Medulla oblongata (tissue), 1 donor: ENCODE measurements at regions not wholly inside any gene's neighbourhood (a gene's known extent, or its start where the extent isn't known, plus 50 kb on each side); places are given as distances from the start of the nearest gene placed in this dataset.
"Not testable (repeated sequence)": the region's sequence is repeated elsewhere in the genome, so short reads cannot be mapped to it uniquely, and the experiment has no call there.

Source experiments
- DNase-seq: peaks from one replicate; pipeline ENCODE4 v3.0.0-alpha.2; 2015; ENCODE audit errors: extremely low spot score

DNA sequence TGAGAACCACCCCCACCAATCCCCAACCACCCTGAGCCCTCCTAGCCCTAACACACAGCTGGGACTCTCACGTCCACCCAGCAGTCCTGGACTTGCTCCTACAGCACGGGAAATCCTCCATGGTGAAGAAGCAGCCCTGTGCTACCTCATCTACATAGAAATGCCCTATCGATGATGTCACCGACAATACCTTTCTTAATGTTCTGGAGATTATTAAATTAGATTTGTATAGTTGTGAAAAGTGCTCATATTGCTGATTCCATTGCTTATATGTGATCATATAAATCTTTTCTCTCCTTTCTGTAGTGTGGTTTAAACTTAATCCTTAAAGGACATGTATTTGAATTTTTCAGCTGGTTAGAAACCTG is 97.1 kb downstream of the PPIAL4G start:
- not testable (repeated sequence) for DNase-seq

DNA sequence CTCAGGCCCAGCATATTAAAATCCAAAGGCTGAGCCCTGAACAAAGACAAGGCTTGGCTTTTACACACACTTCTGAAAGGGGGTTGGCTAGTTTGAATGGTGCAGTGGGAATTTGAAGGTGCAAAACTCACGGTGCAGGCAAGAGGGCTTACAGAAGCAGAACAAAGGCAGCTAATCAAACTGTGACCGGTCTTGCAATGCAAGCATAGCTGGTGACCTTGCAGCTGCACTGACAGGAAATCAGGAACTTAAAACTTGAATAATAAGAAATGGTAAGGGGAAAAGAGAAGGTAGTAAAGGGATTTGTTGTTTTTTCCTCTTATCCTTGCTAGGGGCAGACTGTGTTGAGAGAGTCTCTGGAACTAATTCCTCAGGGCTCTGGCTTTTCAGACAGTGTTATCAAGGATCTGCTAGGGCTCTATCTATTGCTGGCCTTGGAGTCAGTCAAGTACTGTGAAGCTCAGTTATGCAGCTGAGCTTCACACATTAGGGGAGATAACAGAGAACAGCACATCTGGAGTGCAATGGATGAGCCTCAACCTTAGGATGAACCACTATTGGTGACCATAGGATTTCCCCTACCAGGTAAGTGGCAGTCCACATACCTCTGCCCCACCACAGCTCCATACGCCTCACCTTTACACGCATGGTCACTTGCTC is 97.6 kb downstream of the PPIAL4G start:
- no peak for DNase-seq

DNA sequence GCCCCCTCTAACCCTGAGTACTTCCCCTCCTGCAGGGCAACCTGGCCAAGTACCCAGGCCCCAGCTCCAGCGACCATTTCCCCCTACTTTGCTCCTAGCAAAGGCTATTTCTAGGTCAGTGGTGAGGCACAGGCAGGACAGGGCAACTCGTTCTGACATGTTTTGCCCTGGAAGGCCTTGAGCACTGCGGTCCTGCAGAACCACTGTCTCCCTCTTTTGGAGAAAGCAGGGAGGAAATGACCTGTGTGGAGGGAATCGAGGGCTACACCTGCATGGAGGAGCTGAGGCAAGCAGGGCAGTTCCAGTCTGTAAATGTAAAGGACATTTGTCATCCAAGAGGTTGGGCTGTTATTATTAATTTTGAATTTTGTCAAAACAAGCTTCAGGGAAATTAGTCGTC is 99.1 kb downstream of the PPIAL4G start:
- no peak for DNase-seq

DNA sequence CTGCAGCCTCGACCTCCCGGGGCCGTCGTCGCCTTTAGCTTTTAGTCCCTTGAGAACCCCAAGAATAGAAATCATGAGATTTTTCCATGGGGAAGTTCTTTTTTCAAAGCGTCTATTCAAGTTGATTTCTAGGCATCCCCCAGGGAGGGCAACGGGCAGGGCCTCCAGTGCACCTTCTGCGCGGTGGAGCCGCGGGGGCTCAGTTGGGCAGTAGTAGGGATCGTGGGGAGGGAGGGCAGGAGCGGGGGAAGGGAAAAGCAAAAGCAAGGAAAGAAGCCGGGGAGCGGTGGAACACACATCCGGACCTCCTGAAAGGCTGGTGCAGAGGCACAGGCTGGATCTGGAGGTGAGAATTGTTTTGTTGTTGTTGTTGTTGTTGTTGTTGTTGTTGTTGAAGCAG is 103.4 kb downstream of the PPIAL4G start:
- DNase-seq, result no peak

DNA sequence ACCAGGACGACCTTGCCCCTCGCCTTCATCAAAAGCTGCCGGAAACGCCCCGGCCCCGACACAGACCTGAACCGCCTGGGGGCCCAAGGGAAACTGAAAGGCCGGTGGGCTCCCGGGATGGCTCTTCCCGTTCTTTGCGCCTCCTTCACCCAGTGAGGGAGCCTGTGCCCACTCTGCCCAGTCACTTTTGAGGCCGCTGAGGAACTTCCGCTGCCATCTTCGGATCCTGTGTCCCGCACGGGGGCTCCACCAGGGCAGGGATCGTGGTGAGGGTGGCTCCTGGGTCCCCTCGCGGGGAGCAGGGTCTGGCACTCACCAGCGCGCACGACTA is 104.0 kb downstream of the PPIAL4G start:
- no peak for DNase-seq

DNA sequence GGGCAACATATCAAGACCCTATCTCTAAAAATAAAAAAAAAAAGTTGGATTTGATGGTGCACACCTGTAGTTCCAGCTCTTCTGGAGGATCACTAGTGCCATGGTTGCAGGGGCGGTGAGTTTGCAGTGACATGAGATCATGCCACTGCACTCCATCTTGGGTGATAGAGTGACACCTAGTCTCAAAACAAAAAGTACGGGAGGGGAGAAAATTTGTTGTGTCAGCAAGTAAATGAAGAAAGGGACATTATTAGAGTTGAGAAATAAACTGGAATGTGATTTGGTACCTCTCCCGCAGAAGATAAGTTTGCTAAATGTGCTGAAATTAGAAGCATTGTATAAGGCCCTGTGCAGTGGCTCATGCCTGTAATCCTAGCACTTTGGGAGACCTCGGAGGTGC is 105.1 kb downstream of the PPIAL4G start:
- DNase-seq, result not testable (repeated sequence)

DNA sequence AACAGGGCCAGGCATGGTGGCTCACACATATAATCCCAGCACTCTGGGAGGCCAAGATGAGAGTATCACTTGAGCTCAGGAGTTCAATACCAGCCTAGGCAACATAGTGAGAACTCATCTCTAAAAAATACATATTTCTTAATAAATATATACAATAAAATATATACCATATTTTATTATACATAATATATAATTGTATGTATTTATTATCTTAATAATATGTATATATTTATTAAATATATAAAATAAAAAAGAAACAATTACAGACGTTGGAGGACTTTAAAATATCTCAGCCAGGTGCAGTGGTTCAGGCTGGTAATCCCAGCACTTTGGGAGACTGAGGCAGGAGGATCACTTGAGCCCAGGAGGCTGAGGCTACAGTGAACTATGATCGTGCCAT is 106.1 kb downstream of the PPIAL4G start:
- not testable (repeated sequence) for DNase-seq

DNA sequence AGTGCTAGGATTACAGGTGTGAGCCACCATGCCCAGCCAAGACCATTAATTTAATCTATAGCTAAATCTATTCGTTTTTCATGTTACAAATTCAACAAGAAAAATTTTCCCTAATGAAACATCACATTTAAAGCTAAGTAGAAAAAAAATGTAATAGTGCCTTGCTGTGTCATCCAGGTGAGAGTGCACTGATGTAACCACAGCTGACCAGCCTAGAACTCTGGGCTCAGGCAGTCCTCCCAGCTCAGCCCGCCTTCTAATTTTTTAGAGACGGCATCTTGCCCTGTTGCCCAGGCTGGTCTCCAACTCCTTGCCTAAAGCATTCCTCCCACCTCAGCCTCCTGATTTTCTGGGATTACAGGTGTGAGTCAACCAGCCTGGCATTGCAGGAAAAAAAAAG is 109.0 kb downstream of the PPIAL4G start:
- no peak for DNase-seq

DNA sequence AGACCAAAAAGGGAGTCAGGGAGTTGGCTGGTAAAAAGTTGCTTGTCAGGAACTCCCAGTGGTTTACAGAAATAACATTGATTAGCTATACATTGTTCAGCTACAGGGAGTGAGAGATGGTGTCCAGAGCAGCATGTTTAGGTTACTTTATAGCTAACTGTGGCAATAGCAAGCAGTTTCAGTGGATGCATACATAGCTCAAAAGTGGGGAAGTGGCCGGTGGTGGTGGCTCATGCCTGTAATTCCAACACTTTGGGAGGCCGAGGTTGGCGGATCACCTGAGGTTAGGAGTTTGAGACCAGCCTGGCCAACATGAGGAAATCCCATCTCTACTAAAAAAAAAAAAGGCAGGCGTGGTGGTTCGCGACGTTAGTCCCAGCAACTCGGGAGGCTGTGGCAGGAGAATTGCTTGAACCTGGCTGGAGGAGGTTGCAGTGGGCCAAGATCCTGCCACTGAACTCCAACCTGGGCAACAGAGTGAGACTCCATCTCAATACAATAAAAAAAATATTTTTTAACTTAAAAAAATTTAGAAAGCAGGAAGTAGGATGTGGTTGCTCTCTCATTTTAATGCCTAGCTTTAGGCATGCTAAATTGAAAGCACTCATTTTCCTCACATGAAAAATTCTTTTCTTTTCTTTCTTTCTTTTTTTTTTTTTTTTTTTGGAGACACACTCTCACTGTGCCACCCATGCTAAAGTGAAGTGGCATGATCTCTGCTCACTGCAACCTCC is 109.7 kb downstream of the PPIAL4G start:
- DNase-seq, result no peak

DNA sequence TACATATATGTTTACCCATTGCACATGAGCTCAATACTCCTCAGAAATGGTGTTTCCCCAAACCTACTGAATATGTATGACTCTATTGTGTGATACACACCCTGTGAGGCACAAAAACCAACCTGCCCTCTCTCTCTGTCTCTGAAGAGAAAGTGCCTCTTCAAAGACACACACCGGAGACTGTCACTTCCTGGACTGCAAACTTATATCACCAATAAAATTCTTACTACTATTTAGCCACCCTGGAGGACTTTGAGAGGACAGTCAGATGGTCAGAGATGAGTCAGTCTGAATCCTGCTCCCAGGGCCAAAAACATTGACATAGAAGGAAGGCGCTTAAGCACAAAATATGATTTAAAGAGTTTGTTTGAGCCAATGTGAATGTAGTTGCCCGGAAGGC is 110.4 kb downstream of the PPIAL4G start:
- DNase-seq, result no peak

DNA sequence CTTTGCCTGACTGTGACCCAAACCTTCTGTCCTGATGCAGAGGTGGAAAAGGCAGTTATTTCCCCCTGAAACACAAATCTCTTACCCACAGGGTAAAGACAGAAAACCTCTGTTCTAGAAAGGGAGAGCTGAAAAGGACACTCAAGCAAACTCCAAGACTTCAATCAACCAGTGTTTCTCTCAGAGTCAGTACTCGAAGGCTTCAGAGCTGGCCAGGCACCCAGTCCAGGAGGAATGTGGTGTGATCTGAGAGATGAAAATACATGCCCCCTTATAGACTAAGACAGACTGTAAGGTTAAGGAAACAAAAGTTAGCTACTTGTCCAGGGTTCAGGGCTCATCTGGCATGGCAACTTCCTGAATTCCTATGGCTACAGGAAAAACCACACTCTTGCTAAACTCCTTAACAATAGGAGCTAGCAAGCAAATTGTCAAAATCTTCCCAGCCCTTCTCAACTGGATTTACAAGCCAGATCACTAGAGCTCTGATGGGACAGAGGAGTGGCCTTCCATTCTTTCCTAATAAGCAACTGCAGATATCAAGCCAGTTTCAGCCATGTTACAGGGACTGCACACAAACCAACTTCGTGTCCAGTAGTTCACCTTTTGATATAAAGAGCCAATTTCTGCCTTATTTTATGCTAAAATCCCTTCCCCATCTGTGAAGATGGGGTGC is 110.9 kb downstream of the PPIAL4G start:
- not testable (repeated sequence) for DNase-seq

DNA sequence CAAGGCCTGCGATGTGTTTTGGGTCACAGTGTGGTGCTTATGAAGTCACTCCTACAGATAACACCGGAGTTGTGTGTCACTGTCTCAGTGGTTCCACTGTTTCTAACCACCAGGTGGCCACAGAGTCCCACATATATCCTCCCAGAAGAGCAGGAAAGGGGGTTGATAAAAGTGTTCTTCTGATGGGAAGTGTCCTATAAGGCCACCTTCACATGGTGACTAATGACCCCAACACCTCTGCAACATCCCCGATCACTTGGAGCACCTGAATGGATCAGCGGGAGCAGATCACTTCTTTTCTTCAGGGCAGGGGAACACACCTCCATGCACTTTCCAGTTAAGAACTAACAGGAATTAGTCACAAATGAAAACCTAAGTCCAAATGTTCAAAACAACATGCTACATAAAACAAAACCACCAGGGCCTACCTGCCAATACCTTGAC is 111.5 kb downstream of the PPIAL4G start:
- peak; percentile 91 for DNase-seq

DNA sequence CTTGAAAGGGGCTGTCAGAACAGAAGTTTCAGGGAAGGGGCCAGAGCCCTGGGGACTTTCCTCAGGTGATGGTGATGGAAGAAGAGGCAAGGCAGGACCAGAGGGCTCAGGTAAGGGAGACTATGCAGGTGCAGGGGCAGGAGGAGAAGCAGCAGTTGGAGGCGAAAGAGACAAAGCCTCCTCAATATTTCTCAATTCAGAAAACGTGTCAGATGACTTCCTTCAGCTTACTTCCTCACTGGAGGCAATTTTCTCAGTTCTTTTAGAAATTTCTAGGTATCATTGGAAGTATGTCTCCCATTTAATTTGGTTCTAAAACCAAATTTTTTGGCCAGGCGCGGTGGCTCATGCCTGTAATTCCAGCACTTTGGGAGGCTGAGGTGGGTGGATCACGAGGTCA is 112.4 kb downstream of the PPIAL4G start:
- not testable (repeated sequence) for DNase-seq

DNA sequence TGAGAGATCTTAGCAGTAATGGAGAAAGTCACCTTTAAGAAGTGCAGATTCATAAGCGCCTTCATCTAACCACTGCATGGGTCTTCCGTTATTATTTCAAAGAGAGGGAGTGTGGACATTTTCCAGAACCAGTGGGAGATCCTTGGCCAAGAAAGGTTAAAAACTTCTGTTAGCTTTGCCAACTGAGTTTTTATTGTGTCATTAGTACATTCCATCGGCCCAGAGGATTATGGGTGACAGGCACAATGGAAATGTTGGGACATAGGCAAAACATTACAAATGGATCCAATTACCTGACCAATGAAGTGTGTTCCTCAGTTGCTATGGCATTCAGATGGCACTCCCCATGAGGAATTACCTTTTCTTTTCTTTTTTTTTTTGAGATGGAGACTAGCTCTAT is 115.5 kb downstream of the PPIAL4G start:
- no peak for DNase-seq

DNA sequence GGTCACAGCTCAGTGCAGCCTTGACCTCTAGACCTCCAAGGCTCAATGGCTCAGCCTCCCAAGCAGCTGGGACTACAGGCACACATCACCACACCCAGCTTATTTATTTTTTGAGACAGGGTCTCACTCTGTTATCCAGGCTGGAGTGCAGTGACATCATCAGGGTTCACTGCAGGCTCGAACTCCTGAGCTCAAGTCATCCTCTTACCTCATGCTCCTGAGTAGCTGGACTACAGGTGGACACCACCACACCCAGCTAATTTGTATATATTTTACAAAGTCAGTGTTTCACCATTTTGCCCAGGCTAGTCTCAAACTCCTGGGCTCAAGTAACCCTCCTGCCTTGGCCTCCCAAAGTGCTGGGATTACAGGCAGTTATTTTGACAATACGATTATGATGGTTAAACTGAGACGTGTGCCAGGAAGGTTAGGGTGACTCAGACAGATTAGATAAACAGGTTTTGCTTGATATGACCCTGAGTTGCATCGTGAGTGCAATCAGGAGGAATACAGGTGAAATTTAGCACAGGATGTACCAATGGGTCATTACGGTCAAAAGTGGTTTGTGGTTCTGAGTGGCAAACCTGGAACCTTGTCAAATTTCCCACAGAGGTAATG is 116.9 kb downstream of the PPIAL4G start:
- DNase-seq, result not testable (repeated sequence)

DNA sequence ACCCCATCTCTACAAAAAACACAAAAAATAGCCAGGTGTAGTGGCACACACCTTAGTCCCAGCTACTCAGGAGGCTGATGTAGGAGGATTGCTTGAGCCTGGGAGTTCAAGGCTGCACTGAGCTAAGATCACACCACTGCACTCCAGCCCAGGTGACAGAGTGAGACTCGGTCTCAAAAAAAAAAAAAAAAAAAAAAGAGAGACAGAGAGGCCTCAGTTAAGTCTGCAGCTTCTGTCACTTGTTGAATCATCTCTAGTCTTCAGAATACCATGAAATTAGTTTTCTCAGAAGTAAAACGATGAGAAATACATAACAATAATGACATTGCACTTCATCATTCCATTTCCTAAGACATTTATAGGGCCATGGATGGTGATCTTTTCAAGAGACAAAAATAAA is 118.0 kb downstream of the PPIAL4G start:
- not testable (repeated sequence) for DNase-seq

DNA sequence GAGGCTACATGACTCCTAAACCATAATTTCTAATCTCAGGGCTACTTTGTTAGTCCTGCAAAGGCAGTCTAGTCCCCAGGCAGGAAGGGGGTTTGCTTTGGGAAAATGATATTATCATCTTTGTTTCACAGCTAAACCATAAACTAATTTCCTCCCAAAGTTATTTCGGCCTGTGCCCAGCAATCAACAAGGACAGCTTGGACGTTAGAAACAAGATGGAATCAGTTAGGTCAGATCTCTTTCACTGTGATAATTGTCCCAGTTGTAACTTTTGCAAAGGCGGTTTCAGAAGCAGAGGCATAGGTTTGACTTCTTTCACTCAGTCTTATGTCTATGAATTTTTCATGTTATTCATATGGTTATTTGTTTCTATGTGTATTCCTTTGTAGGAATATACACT is 119.1 kb downstream of the PPIAL4G start:
- not testable (repeated sequence) for DNase-seq

DNA sequence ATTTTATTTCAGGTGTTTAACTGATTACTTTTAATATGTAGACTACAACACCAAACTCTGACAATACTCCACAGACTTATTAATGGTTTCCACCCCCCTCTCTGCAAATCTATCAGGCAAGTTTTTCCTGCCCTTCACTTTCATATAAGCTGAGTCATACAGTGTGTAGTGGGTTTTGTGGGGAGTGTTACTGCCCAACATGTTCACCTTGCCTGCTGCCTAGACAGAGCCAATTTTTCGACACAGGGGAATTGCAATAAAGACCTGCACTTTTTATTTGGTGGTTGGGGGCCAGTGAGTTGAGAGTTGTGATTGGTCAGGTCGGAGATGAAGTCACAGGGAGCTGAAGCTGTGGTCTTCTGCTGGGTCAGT is 119.7 kb downstream of the PPIAL4G start:
- no peak for DNase-seq

DNA sequence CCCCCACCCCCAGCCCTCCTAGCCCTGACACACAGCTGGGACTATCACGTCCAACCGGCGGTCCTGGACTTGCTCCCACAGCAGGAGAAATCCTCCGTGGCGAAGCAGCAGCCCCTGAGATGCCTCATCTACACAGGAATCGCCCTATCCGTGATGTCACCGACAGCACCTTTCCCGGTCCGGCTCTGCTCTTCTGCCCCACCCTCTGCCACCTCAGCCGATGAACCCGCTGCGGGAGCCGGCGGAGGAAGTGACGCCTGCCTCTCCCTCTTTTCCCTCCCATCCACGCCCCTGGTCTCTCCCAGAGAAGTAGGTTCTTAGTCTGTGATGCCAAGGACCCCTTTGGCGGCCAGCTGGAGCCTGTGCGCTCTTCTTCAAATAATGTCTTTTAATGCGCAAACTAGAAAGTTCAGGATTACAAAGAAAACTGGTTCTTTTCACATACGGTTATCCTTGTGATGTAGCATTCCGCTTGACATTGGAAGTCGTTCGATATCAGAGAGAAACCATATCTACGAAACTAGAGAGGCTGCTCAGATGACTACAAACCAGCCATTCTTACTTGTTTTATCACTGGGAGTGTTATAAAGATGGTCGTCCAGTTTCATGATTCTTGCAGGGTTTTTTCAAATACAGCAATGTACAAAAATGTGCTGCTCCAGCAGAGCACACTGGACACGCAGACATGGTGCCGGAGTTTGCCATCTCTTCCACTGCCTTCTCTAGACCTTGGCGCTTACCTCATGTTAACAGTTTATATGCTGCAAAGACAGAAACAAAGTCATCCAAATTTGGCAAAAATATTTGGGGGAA is 120.3 kb downstream of the PPIAL4G start:
- DNase-seq, result no peak

DNA sequence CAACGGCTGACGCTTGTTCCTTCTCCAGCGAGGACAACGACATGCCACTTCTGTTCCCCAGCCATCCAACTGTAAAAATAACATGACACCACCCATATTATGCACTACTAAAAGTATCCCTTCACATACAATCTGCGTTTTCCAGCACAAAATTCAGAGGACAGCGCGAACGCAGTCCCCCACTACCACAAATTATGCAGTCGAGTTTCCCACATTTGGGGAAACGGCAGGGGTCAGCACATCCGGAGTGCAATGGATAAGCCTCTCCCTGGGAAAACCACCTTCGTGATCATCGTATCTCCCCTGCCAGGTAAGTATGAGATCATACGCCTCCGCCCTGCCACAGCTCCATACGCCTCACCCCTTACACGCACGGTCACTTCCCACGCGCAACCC is 120.9 kb downstream of the PPIAL4G start:
- DNase-seq, result no peak

DNA sequence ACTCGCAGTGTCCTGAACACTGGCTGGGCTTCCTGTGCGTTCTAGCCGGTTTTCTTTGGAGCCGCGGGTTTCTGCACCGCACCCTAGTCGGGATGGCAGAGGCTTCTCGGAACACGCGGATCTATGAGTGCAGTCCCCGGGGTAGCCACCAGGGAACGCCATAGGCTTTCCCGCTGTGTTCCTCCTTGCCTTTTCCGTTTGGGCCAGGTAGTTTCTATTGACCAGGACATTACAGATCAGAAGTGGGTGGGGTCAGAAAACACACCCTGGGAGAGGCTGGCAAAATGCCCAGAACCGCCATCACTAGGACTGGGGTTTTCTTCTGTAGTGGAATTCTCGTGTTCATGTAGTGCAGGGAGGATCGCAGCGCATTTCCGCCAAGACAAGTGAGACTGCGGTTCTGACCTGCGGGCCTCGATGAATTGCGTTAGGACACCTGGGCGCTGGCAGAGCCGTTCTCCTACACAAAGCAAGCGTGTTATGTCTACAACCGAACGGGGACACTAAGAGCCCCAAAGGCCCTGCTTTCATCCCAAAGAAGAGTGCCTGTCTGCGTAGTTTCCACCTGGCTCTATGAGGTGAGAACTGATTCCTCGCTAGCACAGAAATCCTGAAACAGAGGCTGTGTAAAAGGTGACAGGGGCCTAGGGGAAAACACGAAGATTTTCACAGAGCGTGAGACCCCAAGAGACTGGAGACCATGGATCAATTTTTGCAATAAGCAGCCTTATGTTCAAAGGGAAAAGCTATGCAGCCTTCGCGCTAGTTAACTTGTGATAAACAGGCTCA is 121.5 kb downstream of the PPIAL4G start:
- not testable (repeated sequence) for DNase-seq
